ENCODE measurements at regions not wholly inside any gene's neighbourhood (a gene's known extent, or its start where the extent isn't known, plus 50 kb on each side); places are given as distances from the start of the nearest gene placed in this dataset.

GRCh38 chr4:30380404-30380998 lies 339.7 kb upstream of the PCDH7 start:
- peak; percentile 93 for TF ChIP-seq CTCF (IDR thresholded peaks at IDR 0.05; ENCODE audit: low read depth, low read length)
- in situ Hi-C loops (cut with HindIII; ENCODE audit: low sequenced_read_pairs), result no loop called here
- DNase-seq (ENCODE audit: low read depth, low spot score), result peak; percentile 72
- H3K4me3 ChIP-seq (ENCODE audit: low read depth, low read length), result no peak overlapping the region

GRCh38 chr4:30385650-30386049 lies 334.5 kb upstream of the PCDH7 start:
- DNase-seq (ENCODE audit: low read depth, low spot score), result no peak
- in situ Hi-C loops (cut with HindIII; ENCODE audit: low sequenced_read_pairs), result no loop called here
- no peak for TF ChIP-seq CTCF (IDR thresholded peaks at IDR 0.05; ENCODE audit: low read depth, low read length)
- H3K4me3 ChIP-seq (ENCODE audit: low read depth, low read length), result no peak overlapping the region

- no peak overlapping the region for H3K4me3 ChIP-seq (ENCODE audit: low read depth, low read length)
- in situ Hi-C loops (cut with HindIII; ENCODE audit: low sequenced_read_pairs), result no loop called here
- DNase-seq (ENCODE audit: low read depth, low spot score), result peak; percentile 50
- TF ChIP-seq CTCF (IDR thresholded peaks at IDR 0.05; ENCODE audit: low read depth, low read length), result no peak
These were observed 333.8 kb upstream of the PCDH7 start for GRCh38 chr4:30386266-30386895.

- no peak for TF ChIP-seq CTCF (IDR thresholded peaks at IDR 0.05; ENCODE audit: low read depth, low read length)
These were observed 324.3 kb upstream of the PCDH7 start for GRCh38 chr4:30395902-30396301.

GRCh38 chr4:30396772-30397475 lies 323.2 kb upstream of the PCDH7 start:
- H3K4me3 ChIP-seq (ENCODE audit: low read depth, low read length), result no peak overlapping the region
- DNase-seq (ENCODE audit: low read depth, low spot score), result peak; percentile 8
- no peak for TF ChIP-seq CTCF (IDR thresholded peaks at IDR 0.05; ENCODE audit: low read depth, low read length)
- in situ Hi-C loops (cut with HindIII; ENCODE audit: low sequenced_read_pairs), result no loop called here

More at GRCh38 chr4:30395902-30396301, 324.3 kb upstream of the PCDH7 start:
- DNase-seq (ENCODE audit: low read depth, low spot score), result no peak
- no peak overlapping the region for H3K4me3 ChIP-seq (ENCODE audit: low read depth, low read length)
- in situ Hi-C loops (cut with HindIII; ENCODE audit: low sequenced_read_pairs), result no loop called here

- DNase-seq (ENCODE audit: low read depth, low spot score), result no peak
- in situ Hi-C loops (cut with HindIII; ENCODE audit: low sequenced_read_pairs), result no loop called here
- no peak overlapping the region for H3K4me3 ChIP-seq (ENCODE audit: low read depth, low read length)
- TF ChIP-seq CTCF (IDR thresholded peaks at IDR 0.05; ENCODE audit: low read depth, low read length), result no peak
These were observed 320.7 kb upstream of the PCDH7 start for GRCh38 chr4:30399476-30399875.

Data from astrocyte of the spinal cord (primary cell).